ENCODE measurements at regions not wholly inside any gene's neighbourhood (a gene's known extent, or its start where the extent isn't known, plus 50 kb on each side); places are given as distances from the start of the nearest gene placed in this dataset.

- Histone ChIP-seq H3K27me3 (replicated peaks; ENCODE audit: control insufficient read depth, insufficient read depth, low read length) (no peaks in the 10 kb centered on the region), H3K36me3 (ENCODE audit: control insufficient read depth, insufficient read depth, low read length) (no peaks in the 10 kb centered on the region), H3K4me3 (replicated peaks; ENCODE audit: low read depth, low read length) (no peak overlapping the region)
- DNase-seq (ENCODE audit: extremely low read depth, insufficient read length), result no peak
- no peak for TF ChIP-seq CTCF (IDR thresholded peaks at IDR 0.05; ENCODE audit: insufficient read depth, low read length, poor library complexity, severe bottlenecking)
Observed at GRCh38 chr1:198007011-198007410, 89.8 kb downstream of the LHX9 start.

- H3K27me3 ChIP-seq (replicated peaks; ENCODE audit: control insufficient read depth, insufficient read depth, low read length), result no peaks in the 10 kb centered on the region
- no peak for DNase-seq (ENCODE audit: extremely low read depth, insufficient read length)
- H3K36me3 ChIP-seq (ENCODE audit: control insufficient read depth, insufficient read depth, low read length), result no peaks in the 10 kb centered on the region
- no peak for TF ChIP-seq CTCF (IDR thresholded peaks at IDR 0.05; ENCODE audit: insufficient read depth, low read length, poor library complexity, severe bottlenecking)
- no peak overlapping the region for H3K4me3 ChIP-seq (replicated peaks; ENCODE audit: low read depth, low read length)
Observed at GRCh38 chr1:198007687-198008607, 90.8 kb downstream of the LHX9 start.

DNA sequence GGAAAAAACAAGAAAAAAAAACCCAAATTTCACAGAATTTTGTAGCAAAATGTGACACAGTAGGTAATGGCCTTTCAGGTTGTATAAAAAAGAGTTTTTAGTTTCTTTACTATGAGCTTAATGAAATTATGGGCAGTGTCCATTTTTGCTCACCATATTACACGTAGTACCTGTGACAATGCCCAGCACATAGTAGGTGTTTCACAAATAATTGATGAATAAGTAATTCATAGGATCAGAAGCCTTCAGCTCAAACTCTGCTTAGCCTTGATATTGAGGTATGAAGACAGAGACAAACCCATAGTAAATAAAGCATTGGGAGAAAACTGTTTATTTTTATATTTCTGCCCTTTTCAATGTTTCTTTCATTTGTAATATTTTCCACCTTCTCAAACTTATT is 97.2 kb downstream of the LHX9 start:
- Histone ChIP-seq H3K36me3 (ENCODE audit: control insufficient read depth, insufficient read depth, low read length) (no peaks in the 10 kb centered on the region), H3K4me3 (replicated peaks; ENCODE audit: low read depth, low read length) (no peak overlapping the region), H3K27me3 (replicated peaks; ENCODE audit: control insufficient read depth, insufficient read depth, low read length) (no peaks in the 10 kb centered on the region)
- no peak for DNase-seq (ENCODE audit: extremely low read depth, insufficient read length)
- TF ChIP-seq CTCF (IDR thresholded peaks at IDR 0.05; ENCODE audit: insufficient read depth, low read length, poor library complexity, severe bottlenecking), result no peak

- H3K36me3 ChIP-seq (ENCODE audit: control insufficient read depth, insufficient read depth, low read length), result no peaks in the 10 kb centered on the region
- H3K27me3 ChIP-seq (replicated peaks; ENCODE audit: control insufficient read depth, insufficient read depth, low read length), result no peaks in the 10 kb centered on the region
- no peak for TF ChIP-seq CTCF (IDR thresholded peaks at IDR 0.05; ENCODE audit: insufficient read depth, low read length, poor library complexity, severe bottlenecking)
- H3K4me3 ChIP-seq (replicated peaks; ENCODE audit: low read depth, low read length), result no peak overlapping the region
- DNase-seq (ENCODE audit: extremely low read depth, insufficient read length), result no peak
Observed at GRCh38 chr1:198015309-198015708, 98.1 kb downstream of the LHX9 start.

- no peak for DNase-seq (ENCODE audit: extremely low read depth, insufficient read length)
- Histone ChIP-seq H3K36me3 (ENCODE audit: control insufficient read depth, insufficient read depth, low read length) (no peaks in the 10 kb centered on the region), H3K4me3 (replicated peaks; ENCODE audit: low read depth, low read length) (no peak overlapping the region), H3K27me3 (replicated peaks; ENCODE audit: control insufficient read depth, insufficient read depth, low read length) (no peaks in the 10 kb centered on the region)
- no peak for TF ChIP-seq CTCF (IDR thresholded peaks at IDR 0.05; ENCODE audit: insufficient read depth, low read length, poor library complexity, severe bottlenecking)
Observed at GRCh38 chr1:198018529-198018928, 101.4 kb downstream of the LHX9 start.

All from GM06990 (cell line).